Naive thymus-derived CD8-positive, alpha-beta T cell (primary cell): ENCODE measurements at regions not wholly inside any gene's neighbourhood (a gene's known extent, or its start where the extent isn't known, plus 50 kb on each side); places are given as distances from the start of the nearest gene placed in this dataset.
A peak's percentile ranks its signal among the peaks of the same experiment; 100 is the strongest.

Experiments
- ATAC-seq, 2 donors: fragments of 150-1000 bp; cut with Tn5 transposase in 1 of 2; sonication (Bioruptor Pico), chemical (Tn5 transposase) in 1 of 2; 1 replicate in 1 of 2; 2 replicates in 1 of 2; pipeline ENCODE4 v1.10.0; 2021; ENCODE audit warnings: mild to moderate bottlenecking in 2 of 2, moderate library complexity in 2 of 2
- POLR2A ChIA-PET: fragments of 350-600 bp; sonication (Branson Sonifier 250); formaldehyde crosslinking; loops from one replicate; lab custom pipeline; 2021; ENCODE audit warnings: antibody characterized with exemption; lab: Charles Lee
- DNase-seq, 10 donors: peaks; one replicate each; pipeline versions ENCODE4 v3.0.0 to v3.0.0-alpha.2; 2020 to 2022
- H3K27ac Mint-ChIP-seq, 10 donors: one replicate each; pipeline ENCODE4 v1.8.0; 2020 to 2022; ENCODE audit warnings: mild to moderate bottlenecking in 10 of 10, mixed read lengths in 10 of 10, moderate library complexity in 4 of 10, inconsistent platforms in 1 of 10
- H3K27me3 Mint-ChIP-seq, 5 donors: one replicate each; pipeline ENCODE4 v1.8.0; 2021 to 2022; ENCODE audit warnings: mixed read lengths in 5 of 5
- H3K36me3 Mint-ChIP-seq, 3 donors: one replicate each; pipeline ENCODE4 v1.8.0; 2020 to 2022; ENCODE audit warnings: mixed read lengths in 3 of 3, mild to moderate bottlenecking in 2 of 3, inconsistent platforms in 1 of 3
- H3K4me1 Mint-ChIP-seq, 4 donors: one replicate each; pipeline ENCODE4 v1.8.0; 2021 to 2022; ENCODE audit warnings: mixed read lengths in 4 of 4
- H3K4me3 Mint-ChIP-seq, 10 donors: one replicate each; pipeline ENCODE4 v1.8.0; 2020 to 2022; ENCODE audit warnings: mild to moderate bottlenecking in 10 of 10, mixed read lengths in 10 of 10, moderate library complexity in 6 of 10, inconsistent platforms in 1 of 10
- H3K9me3 Mint-ChIP-seq, 9 donors: one replicate each; pipeline ENCODE4 v1.8.0; 2020 to 2022; ENCODE audit warnings: mixed read lengths in 9 of 9, mild to moderate bottlenecking in 3 of 9, inconsistent platforms in 1 of 9, moderate library complexity in 1 of 9

DNA sequence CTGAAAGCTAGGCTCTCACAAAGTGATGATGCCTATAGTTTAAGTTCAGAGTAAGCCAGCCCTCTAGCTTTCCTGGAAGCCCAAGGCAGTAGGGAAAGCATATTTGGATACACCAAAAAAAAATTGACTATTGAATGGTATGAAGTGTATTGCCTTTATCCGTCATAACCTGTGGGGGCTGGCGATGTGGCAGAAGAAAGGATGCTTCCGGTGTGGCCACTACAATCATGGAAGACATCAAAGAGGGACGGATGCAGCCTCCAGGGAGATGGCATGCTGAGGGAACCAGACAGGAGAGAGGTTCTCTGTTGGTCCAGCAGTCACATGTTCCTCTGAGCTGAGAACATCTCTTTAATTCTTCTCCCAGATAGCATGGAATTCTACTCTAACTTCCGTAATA lies 170.3 kb downstream of the TMEM18 start:
- Mint-ChIP-seq H3K9me3 (peaks cover 0 to 11% (median 0%) of the 10 kb centered on the region in 9 donors), H3K4me3 (no peak overlapping the region), H3K4me1 (no peaks in the 10 kb centered on the region), H3K27me3 (peaks cover 0 to 4% (median 3%) of the 10 kb centered on the region in 5 donors), H3K36me3 (no peaks in the 10 kb centered on the region), H3K27ac (no peak overlapping the region)
- POLR2A ChIA-PET: no interaction called here
- no peak for ATAC-seq
- DNase-seq: no peak

DNA sequence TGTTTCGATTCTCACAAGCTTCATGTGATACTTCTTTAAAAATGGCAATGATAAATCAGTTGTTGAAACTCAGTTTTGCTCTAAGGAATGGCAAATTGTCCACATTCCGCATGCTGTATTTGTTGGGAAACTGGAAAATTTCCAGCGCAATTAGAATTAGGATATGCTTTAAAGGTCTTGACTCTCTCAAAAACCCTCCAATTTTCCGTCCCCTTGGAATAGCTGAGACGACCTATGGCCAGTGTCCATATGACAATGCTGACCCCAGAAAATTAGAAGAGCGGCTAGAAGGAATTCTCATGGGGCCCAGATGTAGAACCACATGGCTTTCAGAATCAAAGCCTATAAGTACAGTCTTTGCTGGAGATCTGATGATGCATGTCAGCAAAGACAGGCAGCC lies 170.8 kb downstream of the TMEM18 start:
- POLR2A ChIA-PET: no interaction called here
- Mint-ChIP-seq H3K4me3 (no peak overlapping the region), H3K36me3 (no peaks in the 10 kb centered on the region), H3K4me1 (no peaks in the 10 kb centered on the region), H3K27ac (no peak overlapping the region), H3K9me3 (peaks cover 0 to 11% (median 0%) of the 10 kb centered on the region in 9 donors), H3K27me3 (peaks cover 0 to 5% (median 3%) of the 10 kb centered on the region in 5 donors)
- ATAC-seq (no peak), DNase-seq (no peak)

DNA sequence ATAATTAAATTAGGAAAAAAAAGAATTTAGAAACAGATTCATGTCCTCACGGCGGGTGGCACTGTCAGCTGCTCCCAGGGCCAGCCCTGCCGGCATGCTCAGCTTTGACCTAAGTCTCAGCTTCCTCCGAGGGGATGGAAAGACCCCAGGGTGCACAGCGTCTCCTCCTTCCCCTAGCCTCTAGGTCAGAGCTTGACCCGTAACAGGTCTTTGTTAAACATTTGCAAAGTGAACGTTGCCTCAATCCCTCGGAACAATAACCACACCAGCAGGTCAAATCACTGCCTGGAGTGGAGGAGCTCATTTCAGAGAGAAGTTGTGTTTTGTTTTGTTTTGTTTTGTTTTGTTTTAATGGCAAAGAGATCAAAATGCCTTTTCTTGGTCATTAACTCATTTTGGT lies 171.3 kb downstream of the TMEM18 start:
- peaks cover 0 to 5% (median 3%) of the 10 kb centered on the region in 5 donors for H3K27me3 Mint-ChIP-seq
- no peak overlapping the region for H3K4me3 Mint-ChIP-seq
- H3K9me3 Mint-ChIP-seq: peaks cover 0 to 8% (median 0%) of the 10 kb centered on the region in 9 donors
- no peak overlapping the region for H3K27ac Mint-ChIP-seq
- DNase-seq: no peak
- no peaks in the 10 kb centered on the region for H3K4me1 Mint-ChIP-seq
- POLR2A ChIA-PET: no interaction called here
- H3K36me3 Mint-ChIP-seq: no peaks in the 10 kb centered on the region
- ATAC-seq: no peak

DNA sequence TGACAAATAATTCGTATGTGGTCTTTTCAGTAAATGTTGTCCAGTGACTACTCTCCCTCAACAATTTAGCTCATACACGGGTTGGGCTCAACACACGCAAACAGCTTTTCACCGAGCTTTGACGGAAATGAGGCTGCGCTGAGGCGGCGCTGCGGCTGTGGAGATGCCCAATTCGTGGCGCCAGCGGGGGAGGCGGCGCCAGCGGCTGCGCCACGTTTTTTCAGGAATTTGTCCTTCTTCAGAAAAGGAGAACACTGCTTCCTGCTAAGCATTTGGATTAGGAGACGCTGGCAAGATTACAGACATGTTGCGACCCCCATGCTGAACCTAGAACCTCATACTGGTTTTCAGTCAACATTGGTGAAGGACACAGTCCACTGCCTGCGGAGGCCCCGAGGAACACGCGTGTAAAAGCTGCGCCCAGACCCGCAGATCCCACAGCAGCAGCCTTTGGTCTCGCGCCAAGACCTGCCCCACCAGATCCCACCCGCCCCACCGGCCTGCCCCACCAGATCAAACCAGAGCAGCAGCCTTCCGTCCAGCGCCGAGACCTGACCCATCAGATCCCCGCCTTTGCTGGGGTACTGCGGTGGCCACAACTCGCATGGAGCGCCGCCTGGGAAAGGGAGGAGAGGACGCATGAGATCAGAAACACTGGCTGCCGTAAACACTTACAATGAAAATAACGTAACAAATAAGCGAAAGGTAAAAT lies 173.8 kb downstream of the TMEM18 start:
- no peak overlapping the region for H3K27ac Mint-ChIP-seq
- H3K4me1 Mint-ChIP-seq: no peaks in the 10 kb centered on the region
- no peaks in the 10 kb centered on the region for H3K9me3 Mint-ChIP-seq
- POLR2A ChIA-PET: no interaction called here
- no peak for ATAC-seq
- no peaks in the 10 kb centered on the region for H3K36me3 Mint-ChIP-seq
- H3K4me3 Mint-ChIP-seq: no peak overlapping the region
- no peak for DNase-seq
- peaks cover 0 to 5% (median 4%) of the 10 kb centered on the region in 5 donors for H3K27me3 Mint-ChIP-seq

DNA sequence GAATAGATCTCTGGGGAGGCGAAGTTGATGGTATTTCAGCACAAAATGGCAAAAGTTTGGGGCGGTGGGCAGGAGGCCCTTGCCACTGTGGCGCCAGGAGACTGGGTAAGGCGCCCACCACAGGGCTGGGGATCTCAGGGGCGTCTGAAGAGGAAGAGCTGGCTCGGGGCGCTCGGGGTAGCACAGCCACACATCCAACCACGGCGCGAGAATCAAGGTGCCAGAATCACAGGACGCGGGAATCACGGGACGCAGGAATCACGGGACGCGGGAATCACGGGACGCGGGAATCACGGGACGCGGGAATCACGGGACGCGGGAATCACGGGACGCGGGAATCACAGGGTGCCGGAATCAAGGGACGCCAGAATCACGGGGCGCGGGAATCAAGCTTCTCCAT lies 174.4 kb downstream of the TMEM18 start:
- DNase-seq: no peak
- Mint-ChIP-seq H3K27me3 (peaks cover 0 to 5% (median 4%) of the 10 kb centered on the region in 5 donors), H3K4me1 (peaks cover 0 to under 1% (median 0%) of the 10 kb centered on the region in 4 donors), H3K4me3 (no peak overlapping the region), H3K27ac (no peak overlapping the region), H3K36me3 (no peaks in the 10 kb centered on the region), H3K9me3 (no peaks in the 10 kb centered on the region)
- no peak for ATAC-seq
- POLR2A ChIA-PET: no interaction called here

DNA sequence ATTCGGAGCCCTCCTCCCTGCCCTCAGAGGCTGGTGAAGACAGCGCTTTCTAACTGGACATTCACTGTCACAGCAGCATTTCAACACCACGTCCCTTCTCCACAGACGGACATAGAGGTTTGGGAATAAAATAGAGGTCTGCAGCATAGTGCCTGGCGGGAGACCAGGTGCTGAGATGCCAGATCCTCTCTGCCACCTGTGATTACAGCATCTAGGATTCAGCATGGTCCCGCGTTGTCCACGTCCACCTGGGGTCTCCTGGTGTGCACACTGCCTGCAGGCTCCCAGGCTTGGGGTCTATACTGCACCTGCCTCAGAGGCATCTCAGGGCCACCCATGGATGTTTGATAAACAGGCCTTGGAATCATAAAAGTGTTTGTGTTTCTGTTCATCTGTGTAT lies 175.5 kb downstream of the TMEM18 start:
- POLR2A ChIA-PET: no interaction called here
- no peak for ATAC-seq
- no peak overlapping the region for H3K27ac Mint-ChIP-seq

DNA sequence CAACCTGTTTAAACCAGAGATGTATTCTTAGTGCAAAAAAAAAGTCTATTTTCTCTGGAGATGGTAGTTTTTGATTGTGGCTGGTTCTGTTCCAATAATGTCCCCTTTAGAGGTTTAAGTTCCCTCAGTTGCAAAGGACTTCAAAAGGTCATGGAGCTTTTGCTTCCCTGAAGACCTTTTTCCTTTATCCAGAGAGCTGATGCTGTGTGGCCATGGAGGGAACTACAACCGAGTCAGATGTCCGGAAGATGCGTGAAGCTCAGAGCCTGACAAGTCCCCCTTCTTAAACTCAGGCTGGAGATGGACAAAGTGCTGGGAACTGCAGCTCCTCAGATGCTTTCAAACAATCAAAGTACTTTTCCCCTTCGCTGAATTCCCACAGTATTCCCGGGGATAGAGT lies 176.1 kb downstream of the TMEM18 start:
- Mint-ChIP-seq H3K36me3 (no peaks in the 10 kb centered on the region), H3K27ac (no peak overlapping the region), H3K4me3 (no peak overlapping the region), H3K4me1 (peaks cover 0 to 6% (median 3%) of the 10 kb centered on the region in 4 donors), H3K27me3 (peaks cover 0 to 10% (median 3%) of the 10 kb centered on the region in 5 donors), H3K9me3 (no peaks in the 10 kb centered on the region)
- POLR2A ChIA-PET: no interaction called here
- ATAC-seq (no peak), DNase-seq (no peak)

More for the DNA sequence above, 175.5 kb downstream of the TMEM18 start:
- no peak overlapping the region for H3K4me3 Mint-ChIP-seq
- no peaks in the 10 kb centered on the region for H3K9me3 Mint-ChIP-seq
- H3K36me3 Mint-ChIP-seq: no peaks in the 10 kb centered on the region
- H3K4me1 Mint-ChIP-seq: peaks cover 0 to 6% (median 2%) of the 10 kb centered on the region in 4 donors
- no peak for DNase-seq
- H3K27me3 Mint-ChIP-seq: peaks cover 0 to 10% (median 3%) of the 10 kb centered on the region in 5 donors

DNA sequence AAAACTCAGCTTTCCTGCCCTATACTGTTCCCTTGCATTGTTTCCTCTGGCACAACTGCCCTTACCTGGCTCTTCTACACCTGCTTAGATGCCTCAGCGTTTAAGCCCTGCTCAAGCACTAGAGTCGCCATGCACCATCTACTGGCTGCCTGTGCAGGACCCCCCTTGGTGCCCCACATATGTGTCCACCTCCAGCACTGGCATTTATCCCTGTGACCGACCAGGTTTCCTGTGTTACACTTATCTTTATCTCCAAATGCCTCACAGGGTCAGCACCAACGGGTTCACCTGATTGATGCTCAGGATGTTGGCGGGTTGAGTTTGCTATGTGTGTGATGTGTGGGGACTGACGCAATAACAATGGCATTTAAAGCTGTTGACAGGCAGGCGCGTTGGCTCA lies 177.5 kb downstream of the TMEM18 start:
- Mint-ChIP-seq H3K27ac (peak overlapping the region in 1 of 10 donors; percentile 35), H3K36me3 (no peaks in the 10 kb centered on the region), H3K4me1 (peaks cover 0 to 6% (median 3%) of the 10 kb centered on the region in 4 donors), H3K4me3 (no peak overlapping the region), H3K9me3 (no peaks in the 10 kb centered on the region), H3K27me3 (peaks cover 0 to 11% (median 3%) of the 10 kb centered on the region in 5 donors)
- DNase-seq (no peak), ATAC-seq (no peak)
- POLR2A ChIA-PET: no interaction called here

DNA sequence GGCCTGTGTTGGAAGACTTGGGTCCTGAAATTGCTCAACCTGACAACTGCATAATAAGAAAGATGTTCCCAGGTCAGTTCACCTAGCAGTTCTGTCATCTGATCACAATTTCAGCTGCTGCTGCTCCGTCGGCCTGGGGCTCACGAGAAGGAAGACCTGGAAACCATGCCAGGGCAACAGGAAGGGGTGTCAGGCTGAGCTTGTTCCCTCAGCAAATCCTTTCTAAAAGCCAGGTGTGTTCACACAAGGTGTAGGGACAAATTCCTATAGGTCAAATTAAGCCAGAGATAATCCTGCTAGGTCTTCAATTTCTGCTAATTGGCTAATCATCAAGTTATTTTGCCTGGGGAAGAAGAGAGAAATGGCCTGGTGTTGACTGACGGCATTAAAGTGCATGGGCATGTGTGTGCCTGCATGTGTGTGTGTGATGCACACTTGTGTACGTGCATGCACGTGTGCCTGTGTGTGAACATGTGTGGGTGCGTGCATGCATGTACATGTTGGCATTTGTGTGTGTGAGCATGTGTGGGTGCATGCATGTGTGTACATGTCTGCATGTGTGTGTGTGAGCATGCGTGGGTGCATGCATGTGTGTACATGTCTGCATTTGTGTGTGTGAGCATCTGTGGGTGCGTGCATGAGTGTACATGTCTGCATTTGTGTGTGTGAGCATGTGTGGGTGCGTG lies 178.6 kb downstream of the TMEM18 start:
- DNase-seq: no peak
- Mint-ChIP-seq H3K9me3 (no peaks in the 10 kb centered on the region), H3K36me3 (no peaks in the 10 kb centered on the region), H3K27ac (no peak overlapping the region), H3K4me3 (no peak overlapping the region), H3K4me1 (peaks cover 0 to 6% (median 3%) of the 10 kb centered on the region in 4 donors), H3K27me3 (peaks cover 0 to 11% (median 5%) of the 10 kb centered on the region in 5 donors)
- POLR2A ChIA-PET: no interaction called here
- ATAC-seq: no peak

DNA sequence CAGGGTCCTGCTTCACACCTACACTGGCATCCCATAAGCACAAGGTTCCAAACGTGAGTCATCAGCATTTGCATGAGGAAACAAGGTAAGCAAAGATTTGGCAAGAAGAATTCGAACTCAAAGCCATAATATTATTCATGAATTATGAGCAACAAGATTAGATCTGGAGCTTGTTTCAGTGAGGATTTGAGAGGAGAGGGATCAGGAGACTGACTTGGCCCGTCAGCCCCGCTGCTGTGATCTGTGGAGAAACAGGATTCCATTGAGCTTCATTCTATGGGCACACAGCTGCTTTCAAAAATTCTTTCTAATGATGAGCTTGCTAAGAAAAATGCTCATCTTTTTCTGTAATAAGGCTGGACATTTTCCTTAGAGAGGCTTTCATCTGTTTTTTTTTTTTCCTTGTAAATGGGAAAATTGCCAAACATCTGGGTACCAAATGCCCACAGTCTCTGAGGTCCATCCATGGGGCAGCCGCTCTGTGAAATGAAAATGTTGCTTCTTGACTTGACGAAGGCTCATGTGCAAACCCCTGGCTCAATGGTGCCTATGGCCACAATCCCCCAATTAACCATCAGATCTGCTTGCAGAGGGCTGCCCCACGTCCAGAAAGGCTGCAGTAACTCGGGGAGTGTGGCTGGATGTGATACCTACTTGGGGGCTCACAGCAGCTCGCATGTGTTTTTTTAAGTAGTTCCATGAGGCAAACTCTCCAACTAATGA lies 179.3 kb downstream of the TMEM18 start:
- Mint-ChIP-seq H3K36me3 (no peaks in the 10 kb centered on the region), H3K27ac (no peak overlapping the region), H3K9me3 (no peaks in the 10 kb centered on the region), H3K4me3 (no peak overlapping the region), H3K27me3 (peaks cover 2 to 16% (median 5%) of the 10 kb centered on the region in 5 donors), H3K4me1 (peaks cover 0 to 6% (median 3%) of the 10 kb centered on the region in 4 donors)
- DNase-seq (no peak), ATAC-seq (no peak)
- POLR2A ChIA-PET: no interaction called here

DNA sequence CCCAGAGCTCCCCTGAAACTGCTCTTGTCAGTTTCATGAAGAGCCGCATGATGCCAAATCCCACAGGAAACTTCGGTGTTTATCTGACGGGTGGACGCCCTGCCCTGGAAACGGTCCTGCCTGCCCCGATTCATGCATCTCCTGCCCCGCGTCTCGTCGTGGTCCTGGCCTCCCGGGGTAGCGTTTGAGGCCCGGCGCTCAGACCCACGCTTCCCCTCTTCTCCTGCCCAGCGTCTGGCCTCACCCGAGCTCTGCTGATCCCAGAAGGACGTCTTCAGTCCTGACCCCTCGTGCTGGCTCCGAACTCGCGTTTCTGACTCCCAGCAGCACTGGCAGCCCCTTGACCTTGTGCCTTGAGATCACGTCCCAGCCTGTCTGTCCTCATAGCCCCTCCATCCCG lies 180.5 kb downstream of the TMEM18 start:
- Mint-ChIP-seq H3K36me3 (no peaks in the 10 kb centered on the region), H3K27me3 (peaks cover 0 to 17% (median 11%) of the 10 kb centered on the region in 5 donors), H3K4me1 (peaks cover 0 to 6% (median 3%) of the 10 kb centered on the region in 4 donors), H3K27ac (no peak overlapping the region), H3K4me3 (no peak overlapping the region), H3K9me3 (no peaks in the 10 kb centered on the region)
- ATAC-seq (no peak), DNase-seq (no peak)
- POLR2A ChIA-PET: no interaction called here

DNA sequence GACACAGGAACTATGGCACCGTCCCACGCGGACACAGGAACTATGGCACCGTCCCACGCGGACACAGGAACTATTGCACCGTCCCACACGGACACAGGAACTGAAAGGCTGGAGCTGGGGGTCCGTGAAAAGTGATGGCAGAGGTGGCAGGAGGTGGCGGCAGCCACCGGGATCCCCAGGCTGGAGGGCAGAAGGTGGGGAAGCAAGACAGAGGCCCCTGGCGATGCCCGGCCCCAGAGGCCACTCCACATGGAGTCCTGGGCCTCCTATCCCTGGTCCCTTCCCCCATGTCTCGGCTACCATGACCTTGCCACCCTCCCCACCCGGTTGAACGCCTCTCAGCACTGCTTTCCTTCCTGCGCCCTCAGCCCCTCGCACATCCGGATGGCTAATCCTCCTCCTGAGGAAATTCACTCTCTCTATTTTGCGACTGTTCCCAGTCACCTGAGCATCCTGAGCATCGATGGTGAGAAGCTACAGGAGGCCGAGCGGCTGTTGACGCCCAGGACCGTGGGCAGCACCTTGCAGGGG lies 181.4 kb downstream of the TMEM18 start:
- peaks cover 0 to 17% (median 11%) of the 10 kb centered on the region in 5 donors for H3K27me3 Mint-ChIP-seq
- H3K4me3 Mint-ChIP-seq: no peak overlapping the region
- no peaks in the 10 kb centered on the region for H3K9me3 Mint-ChIP-seq
- ATAC-seq (no peak), DNase-seq (no peak)
- H3K36me3 Mint-ChIP-seq: no peaks in the 10 kb centered on the region
- no peak overlapping the region for H3K27ac Mint-ChIP-seq
- H3K4me1 Mint-ChIP-seq: peaks cover 0 to 6% (median 3%) of the 10 kb centered on the region in 4 donors
- POLR2A ChIA-PET: no interaction called here

DNA sequence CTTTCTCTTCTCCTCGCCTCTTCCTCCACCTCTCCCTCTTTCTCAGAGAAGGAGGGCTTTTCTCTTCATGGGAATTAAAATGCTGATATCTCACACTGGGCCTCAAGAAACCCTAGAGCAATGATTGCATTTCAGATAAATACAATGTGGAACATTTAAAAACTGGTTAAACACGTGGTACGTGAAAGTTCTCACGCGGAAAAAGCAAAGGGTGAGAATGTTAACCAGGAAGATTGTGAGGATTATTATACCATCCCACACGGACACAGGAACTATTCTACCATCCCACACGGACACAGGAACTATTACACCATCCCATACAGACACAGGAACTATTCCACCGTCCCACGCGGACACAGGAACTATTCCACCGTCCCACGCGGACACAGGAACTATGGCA lies 182.4 kb downstream of the TMEM18 start:
- Mint-ChIP-seq H3K27me3 (peaks cover 0 to 17% (median 11%) of the 10 kb centered on the region in 5 donors), H3K9me3 (no peaks in the 10 kb centered on the region), H3K36me3 (no peaks in the 10 kb centered on the region), H3K27ac (no peak overlapping the region), H3K4me1 (peaks cover 0 to 6% (median 3%) of the 10 kb centered on the region in 4 donors), H3K4me3 (no peak overlapping the region)
- POLR2A ChIA-PET: no interaction called here
- ATAC-seq (no peak), DNase-seq (no peak)
